ENCODE measurements at regions not wholly inside any gene's neighbourhood (a gene's known extent, or its start where the extent isn't known, plus 50 kb on each side); places are given as distances from the start of the nearest gene placed in this dataset.
"Not testable (repeated sequence)": the region's sequence is repeated elsewhere in the genome, so short reads cannot be mapped to it uniquely, and the experiment has no call there.

- DNase-seq, result no peak
Measured at GRCh38 chr10:63929831-63930467, 408.7 kb downstream of the REEP3 start.

GRCh38 chr10:63930584-63930983, 409.4 kb downstream of the REEP3 start:
- DNase-seq, result no peak

- no peak for DNase-seq
Measured at GRCh38 chr10:63935705-63936104, 414.5 kb downstream of the REEP3 start.

- no peak for DNase-seq
Measured at GRCh38 chr10:63940277-63940922, 419.2 kb downstream of the REEP3 start.

GRCh38 chr10:63964406-63964805, 443.2 kb downstream of the REEP3 start:
- no peak for DNase-seq

GRCh38 chr10:63965846-63966245, 444.6 kb downstream of the REEP3 start:
- DNase-seq, result no peak

- no peak for DNase-seq
Measured at GRCh38 chr10:63972949-63973827, 452.0 kb downstream of the REEP3 start.

GRCh38 chr10:63976538-63976937, 455.3 kb downstream of the REEP3 start:
- peak; percentile 2 for DNase-seq

GRCh38 chr10:63977329-63977923, 456.2 kb downstream of the REEP3 start:
- no peak for DNase-seq

GRCh38 chr10:63980870-63981269, 459.7 kb downstream of the REEP3 start:
- not testable (repeated sequence) for DNase-seq

- not testable (repeated sequence) for DNase-seq
Measured at GRCh38 chr10:63984061-63984460, 462.9 kb downstream of the REEP3 start.

- no peak for DNase-seq
Measured at GRCh38 chr10:63986536-63986935, 465.3 kb downstream of the REEP3 start.

- DNase-seq, result no peak
Measured at GRCh38 chr10:63987212-63987611, 466.0 kb downstream of the REEP3 start.

GRCh38 chr10:63994371-63994770, 473.2 kb downstream of the REEP3 start:
- no peak for DNase-seq

GRCh38 chr10:64007157-64007556, 486.0 kb downstream of the REEP3 start:
- no peak for DNase-seq

GRCh38 chr10:64010711-64011110, 489.5 kb downstream of the REEP3 start:
- no peak for DNase-seq

- DNase-seq, result no peak
Measured at GRCh38 chr10:64011912-64012714, 490.9 kb downstream of the REEP3 start.

- no peak for DNase-seq
Measured at GRCh38 chr10:64014281-64014680, 493.1 kb downstream of the REEP3 start.

GRCh38 chr10:64023926-64024470, 502.8 kb downstream of the REEP3 start:
- DNase-seq, result no peak

- DNase-seq, result no peak
Measured at GRCh38 chr10:64033711-64034110, 512.5 kb downstream of the REEP3 start.

- no peak for DNase-seq
Measured at GRCh38 chr10:64036321-64036930, 515.2 kb downstream of the REEP3 start.

All from CD4-positive, alpha-beta T cell treated with Interleukin-4 for 4 hours (primary cell).